Astrocyte (in vitro differentiated cells and primary cell): ENCODE measurements at regions not wholly inside any gene's neighbourhood (a gene's known extent, or its start where the extent isn't known, plus 50 kb on each side); places are given as distances from the start of the nearest gene placed in this dataset.

Experiments
- DNase-seq: peaks from one replicate; pipeline ENCODE4 v3.0.0-alpha.2; 2010; ENCODE audit warnings: low read depth
- FAIRE-seq: peaks from 2 replicates; lab custom pipeline; 2011; peaks lifted over from hg19 to GRCh38; lab: Jason Lieb, UNC
- H2AFZ ChIP-seq: 2 replicates; pipeline ENCODE4 v1.6.0; 2012; ENCODE audit warnings: low read depth, low read length, inconsistent platforms
- H3K27ac ChIP-seq: 2 replicates; pipeline ENCODE4 v1.5.1; 2011; ENCODE audit warnings: low read depth, low read length, inconsistent platforms
- H3K27me3 ChIP-seq: 2 replicates; pipeline ENCODE4 v1.6.0; 2011; ENCODE audit warnings: low read length, inconsistent platforms; ENCODE audit not compliant: insufficient read depth
- H3K36me3 ChIP-seq: 2 replicates; pipeline ENCODE4 v1.5.1; 2011; ENCODE audit warnings: low read length, inconsistent platforms; ENCODE audit not compliant: insufficient read depth
- H3K4me1 ChIP-seq: 2 replicates; pipeline ENCODE4 v1.5.1; 2011; ENCODE audit warnings: low read length, inconsistent platforms; ENCODE audit not compliant: insufficient read depth
- H3K4me2 ChIP-seq: 2 replicates; pipeline ENCODE4 v1.6.0; 2012; ENCODE audit warnings: low read length, inconsistent platforms
- H3K4me3 ChIP-seq: 2 replicates; pipeline ENCODE4 v1.5.1; 2011; ENCODE audit warnings: low read depth, mild to moderate bottlenecking, low read length, inconsistent platforms; ENCODE audit not compliant: insufficient read depth
- H3K79me2 ChIP-seq: 2 replicates; pipeline ENCODE4 v1.6.0; 2012; ENCODE audit warnings: mild to moderate bottlenecking, low read length, inconsistent platforms; ENCODE audit not compliant: insufficient read depth
- H3K9ac ChIP-seq: 2 replicates; pipeline ENCODE4 v1.6.0; 2012; ENCODE audit warnings: mild to moderate bottlenecking, low read length, inconsistent platforms
- H3K9me3 ChIP-seq: 2 replicates; pipeline ENCODE4 v1.5.1; 2012; ENCODE audit warnings: low read depth, mild to moderate bottlenecking, low read length, inconsistent platforms; ENCODE audit not compliant: insufficient read depth
- H4K20me1 ChIP-seq: 2 replicates; pipeline ENCODE4 v1.6.0; 2012; ENCODE audit warnings: low read length, inconsistent platforms; ENCODE audit not compliant: insufficient read depth
- H3K27ac Mint-ChIP-seq: one replicate; pipeline ENCODE4 v1.8.0; 2021; ENCODE audit warnings: mild to moderate bottlenecking, mixed read lengths; ENCODE audit not compliant: unreplicated experiment
- H3K27me3 Mint-ChIP-seq: one replicate; pipeline ENCODE4 v1.8.0; 2021; ENCODE audit warnings: low read depth, mixed read lengths; ENCODE audit not compliant: unreplicated experiment
- H3K36me3 Mint-ChIP-seq: one replicate; pipeline ENCODE4 v1.8.0; 2021; ENCODE audit warnings: low read depth, mixed read lengths; ENCODE audit not compliant: unreplicated experiment
- H3K4me1 Mint-ChIP-seq: one replicate; pipeline ENCODE4 v1.8.0; 2021; ENCODE audit warnings: low read depth, mixed read lengths; ENCODE audit not compliant: unreplicated experiment
- H3K4me3 Mint-ChIP-seq: one replicate; pipeline ENCODE4 v1.8.0; 2021; ENCODE audit warnings: mild to moderate bottlenecking, moderate library complexity, mixed read lengths; ENCODE audit not compliant: unreplicated experiment
- H3K9me3 Mint-ChIP-seq: one replicate; pipeline ENCODE4 v1.8.0; 2021; ENCODE audit warnings: mild to moderate bottlenecking, mixed read lengths; ENCODE audit not compliant: unreplicated experiment
- CTCF ChIP-seq: IDR thresholded peaks from 2 replicates; pipeline ENCODE4 v1.5.1; 2011; ENCODE audit warnings: low read depth, mild to moderate bottlenecking, inconsistent platforms, low read length, moderate library complexity; ENCODE audit not compliant: insufficient read depth
- EZH2 ChIP-seq: IDR thresholded peaks from 2 replicates; pipeline ENCODE4 v1.6.1; 2012; ENCODE audit warnings: mild to moderate bottlenecking, low read length, inconsistent platforms; ENCODE audit not compliant: insufficient read depth

- peaks cover 10% of the 10 kb centered on the region for H3K9me3 Mint-ChIP-seq
- FAIRE-seq (no peak), DNase-seq (no peak)
- H3K27ac Mint-ChIP-seq = no peak overlapping the region
- Histone ChIP-seq H3K27me3 (peaks cover 2% of the 10 kb centered on the region), H3K9ac (no peak overlapping the region), H3K4me1 (no peaks in the 10 kb centered on the region), H3K27ac (no peak overlapping the region), H4K20me1 (no peaks in the 10 kb centered on the region), H3K4me3 (no peak overlapping the region), H3K4me2 (no peak overlapping the region), H2AFZ (no peak overlapping the region), H3K36me3 (no peaks in the 10 kb centered on the region), H3K9me3 (no peaks in the 10 kb centered on the region), H3K79me2 (no peaks in the 10 kb centered on the region)
- no peaks in the 10 kb centered on the region for H3K4me1 Mint-ChIP-seq
- H3K27me3 Mint-ChIP-seq = peaks cover 78% of the 10 kb centered on the region
- H3K4me3 Mint-ChIP-seq = no peak overlapping the region
- TF ChIP-seq CTCF (no peak), EZH2 (no peak)
- peaks cover 9% of the 10 kb centered on the region for H3K36me3 Mint-ChIP-seq
These were observed 171.8 kb upstream of the PARP11 start for GRCh38 chr12:4044736-4045730.

- H3K4me1 ChIP-seq = no peaks in the 10 kb centered on the region
- Mint-ChIP-seq H3K27me3 (peaks cover 77% of the 10 kb centered on the region), H3K4me1 (no peaks in the 10 kb centered on the region), H3K27ac (no peak overlapping the region), H3K36me3 (peaks cover 9% of the 10 kb centered on the region), H3K4me3 (no peak overlapping the region), H3K9me3 (peaks cover 10% of the 10 kb centered on the region)
- TF ChIP-seq CTCF = no peak
- TF ChIP-seq EZH2 = no peak
- H2AFZ ChIP-seq = no peak overlapping the region
- FAIRE-seq (no peak), DNase-seq (no peak)
- no peak overlapping the region for H3K4me3 ChIP-seq
- no peaks in the 10 kb centered on the region for H3K9me3 ChIP-seq
- no peak overlapping the region for H3K9ac ChIP-seq
- H4K20me1 ChIP-seq = no peaks in the 10 kb centered on the region
- peaks cover 2% of the 10 kb centered on the region for H3K27me3 ChIP-seq
- H3K27ac ChIP-seq = no peak overlapping the region
- H3K4me2 ChIP-seq = no peak overlapping the region
- H3K79me2 ChIP-seq = no peaks in the 10 kb centered on the region
- no peaks in the 10 kb centered on the region for H3K36me3 ChIP-seq
These were observed 170.9 kb upstream of the PARP11 start for GRCh38 chr12:4044101-4044500.
